ENCODE measurements at regions not wholly inside any gene's neighbourhood (a gene's known extent, or its start where the extent isn't known, plus 50 kb on each side); places are given as distances from the start of the nearest gene placed in this dataset.

- DNase-seq: no peak
- H3K9me3 ChIP-seq (ENCODE audit: control insufficient read depth, low read length): no peaks in the 10 kb centered on the region
- H3K36me3 ChIP-seq (ENCODE audit: control insufficient read depth, insufficient read depth, low read length): no peaks in the 10 kb centered on the region
- no peak overlapping the region for H3K4me3 ChIP-seq (ENCODE audit: insufficient read depth, low read depth, low read length, poor library complexity, severe bottlenecking)
- no peaks in the 10 kb centered on the region for H3K27me3 ChIP-seq (replicated peaks; ENCODE audit: control insufficient read depth, insufficient read depth, low read length, poor library complexity, severe bottlenecking)
- H3K27ac ChIP-seq (ENCODE audit: insufficient read depth, low read length, poor library complexity, severe bottlenecking): no peak overlapping the region
- H3K4me1 ChIP-seq (ENCODE audit: control insufficient read depth, insufficient read depth, low read length, poor library complexity, severe bottlenecking): no peaks in the 10 kb centered on the region
These were observed 303.1 kb downstream of the SS18 start for GRCh38 chr18:25787276-25787675.

- no peaks in the 10 kb centered on the region for H3K9me3 ChIP-seq (ENCODE audit: control insufficient read depth, low read length)
- H3K4me1 ChIP-seq (ENCODE audit: control insufficient read depth, insufficient read depth, low read length, poor library complexity, severe bottlenecking): no peaks in the 10 kb centered on the region
- H3K4me3 ChIP-seq (ENCODE audit: insufficient read depth, low read depth, low read length, poor library complexity, severe bottlenecking): no peak overlapping the region
- H3K36me3 ChIP-seq (ENCODE audit: control insufficient read depth, insufficient read depth, low read length): no peaks in the 10 kb centered on the region
- no peak overlapping the region for H3K27ac ChIP-seq (ENCODE audit: insufficient read depth, low read length, poor library complexity, severe bottlenecking)
- H3K27me3 ChIP-seq (replicated peaks; ENCODE audit: control insufficient read depth, insufficient read depth, low read length, poor library complexity, severe bottlenecking): no peaks in the 10 kb centered on the region
- DNase-seq: no peak
These were observed 303.7 kb downstream of the SS18 start for GRCh38 chr18:25786758-25787157.

DNA sequence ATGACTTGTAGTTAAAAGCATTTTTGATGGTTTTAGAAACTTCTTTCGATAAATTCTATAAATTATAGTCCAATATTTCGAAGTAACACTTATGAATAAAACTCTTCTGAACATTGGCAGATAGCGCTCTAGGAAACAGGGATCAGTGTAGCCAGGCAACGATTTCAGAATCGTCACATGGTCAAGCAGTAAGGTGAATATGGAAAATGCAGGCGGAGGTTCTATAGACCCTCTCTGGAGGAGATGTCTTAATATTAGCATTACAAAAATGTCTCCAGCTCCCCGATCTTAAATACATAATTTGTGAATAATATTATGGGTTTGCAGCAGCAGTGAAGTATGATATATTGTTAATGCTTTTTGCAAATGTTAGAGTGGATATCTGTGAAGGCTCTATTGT is 310.3 kb downstream of the SS18 start:
- DNase-seq: no peak
- Histone ChIP-seq H3K4me1 (ENCODE audit: control insufficient read depth, insufficient read depth, low read length, poor library complexity, severe bottlenecking) (no peaks in the 10 kb centered on the region), H3K36me3 (ENCODE audit: control insufficient read depth, insufficient read depth, low read length) (no peaks in the 10 kb centered on the region)

GRCh38 chr18:25771796-25772195 is 318.6 kb downstream of the SS18 start:
- Histone ChIP-seq H3K4me1 (ENCODE audit: control insufficient read depth, insufficient read depth, low read length, poor library complexity, severe bottlenecking) (no peaks in the 10 kb centered on the region), H3K9me3 (ENCODE audit: control insufficient read depth, low read length) (no peaks in the 10 kb centered on the region), H3K36me3 (ENCODE audit: control insufficient read depth, insufficient read depth, low read length) (no peaks in the 10 kb centered on the region), H3K27me3 (replicated peaks; ENCODE audit: control insufficient read depth, insufficient read depth, low read length, poor library complexity, severe bottlenecking) (no peaks in the 10 kb centered on the region), H3K4me3 (ENCODE audit: insufficient read depth, low read depth, low read length, poor library complexity, severe bottlenecking) (no peak overlapping the region), H3K27ac (ENCODE audit: insufficient read depth, low read length, poor library complexity, severe bottlenecking) (no peak overlapping the region)
- DNase-seq: no peak

More for the DNA sequence above, 310.3 kb downstream of the SS18 start:
- Histone ChIP-seq H3K9me3 (ENCODE audit: control insufficient read depth, low read length) (no peaks in the 10 kb centered on the region), H3K27me3 (replicated peaks; ENCODE audit: control insufficient read depth, insufficient read depth, low read length, poor library complexity, severe bottlenecking) (no peaks in the 10 kb centered on the region), H3K4me3 (ENCODE audit: insufficient read depth, low read depth, low read length, poor library complexity, severe bottlenecking) (no peak overlapping the region), H3K27ac (ENCODE audit: insufficient read depth, low read length, poor library complexity, severe bottlenecking) (no peak overlapping the region)

GRCh38 chr18:25764777-25765176 is 325.6 kb downstream of the SS18 start:
- no peaks in the 10 kb centered on the region for H3K36me3 ChIP-seq (ENCODE audit: control insufficient read depth, insufficient read depth, low read length)
- no peak overlapping the region for H3K27ac ChIP-seq (ENCODE audit: insufficient read depth, low read length, poor library complexity, severe bottlenecking)
- H3K9me3 ChIP-seq (ENCODE audit: control insufficient read depth, low read length): no peaks in the 10 kb centered on the region
- no peak overlapping the region for H3K4me3 ChIP-seq (ENCODE audit: insufficient read depth, low read depth, low read length, poor library complexity, severe bottlenecking)
- H3K4me1 ChIP-seq (ENCODE audit: control insufficient read depth, insufficient read depth, low read length, poor library complexity, severe bottlenecking): no peaks in the 10 kb centered on the region
- no peak for DNase-seq
- H3K27me3 ChIP-seq (replicated peaks; ENCODE audit: control insufficient read depth, insufficient read depth, low read length, poor library complexity, severe bottlenecking): no peaks in the 10 kb centered on the region

GRCh38 chr18:25759111-25759510 is 331.3 kb downstream of the SS18 start:
- Histone ChIP-seq H3K27me3 (replicated peaks; ENCODE audit: control insufficient read depth, insufficient read depth, low read length, poor library complexity, severe bottlenecking) (no peaks in the 10 kb centered on the region), H3K4me1 (ENCODE audit: control insufficient read depth, insufficient read depth, low read length, poor library complexity, severe bottlenecking) (no peaks in the 10 kb centered on the region), H3K27ac (ENCODE audit: insufficient read depth, low read length, poor library complexity, severe bottlenecking) (no peak overlapping the region), H3K4me3 (ENCODE audit: insufficient read depth, low read depth, low read length, poor library complexity, severe bottlenecking) (no peak overlapping the region), H3K36me3 (ENCODE audit: control insufficient read depth, insufficient read depth, low read length) (no peaks in the 10 kb centered on the region), H3K9me3 (ENCODE audit: control insufficient read depth, low read length) (no peaks in the 10 kb centered on the region)
- DNase-seq: no peak

DNA sequence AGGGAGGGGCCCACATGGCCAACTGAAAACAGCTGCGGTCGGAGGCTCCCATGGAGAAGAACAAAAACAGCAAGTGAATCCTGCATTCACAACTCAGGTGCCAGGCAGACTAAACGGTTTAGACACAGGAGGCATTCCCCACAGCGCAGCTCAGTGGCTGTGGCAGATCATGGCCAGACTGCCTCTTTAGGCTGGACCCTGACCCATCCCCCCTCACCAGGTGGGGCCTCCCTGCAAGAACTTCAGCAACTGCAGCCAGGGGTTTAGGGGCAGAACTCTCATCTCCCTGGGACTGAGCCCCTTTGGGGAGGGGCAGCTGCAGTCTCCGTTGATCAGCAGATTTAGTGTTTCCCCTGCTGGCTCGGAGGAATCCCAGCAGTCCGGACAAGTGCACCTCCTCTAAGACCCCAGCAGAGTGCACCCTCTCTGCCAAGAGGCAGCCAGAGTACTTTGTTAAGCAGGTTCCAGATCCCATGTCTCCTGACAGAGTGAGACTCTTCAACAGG is 346.7 kb downstream of the SS18 start:
- Histone ChIP-seq H3K4me1 (ENCODE audit: control insufficient read depth, insufficient read depth, low read length, poor library complexity, severe bottlenecking) (no peaks in the 10 kb centered on the region), H3K27ac (ENCODE audit: insufficient read depth, low read length, poor library complexity, severe bottlenecking) (no peak overlapping the region)

GRCh38 chr18:25739376-25739775 is 351.0 kb downstream of the SS18 start:
- no peaks in the 10 kb centered on the region for H3K4me1 ChIP-seq (ENCODE audit: control insufficient read depth, insufficient read depth, low read length, poor library complexity, severe bottlenecking)
- no peak for DNase-seq
- no peaks in the 10 kb centered on the region for H3K27me3 ChIP-seq (replicated peaks; ENCODE audit: control insufficient read depth, insufficient read depth, low read length, poor library complexity, severe bottlenecking)
- no peaks in the 10 kb centered on the region for H3K36me3 ChIP-seq (ENCODE audit: control insufficient read depth, insufficient read depth, low read length)
- no peaks in the 10 kb centered on the region for H3K9me3 ChIP-seq (ENCODE audit: control insufficient read depth, low read length)
- H3K4me3 ChIP-seq (ENCODE audit: insufficient read depth, low read depth, low read length, poor library complexity, severe bottlenecking): no peak overlapping the region
- H3K27ac ChIP-seq (ENCODE audit: insufficient read depth, low read length, poor library complexity, severe bottlenecking): no peak overlapping the region

More for the DNA sequence above, 346.7 kb downstream of the SS18 start:
- no peaks in the 10 kb centered on the region for H3K36me3 ChIP-seq (ENCODE audit: control insufficient read depth, insufficient read depth, low read length)
- H3K9me3 ChIP-seq (ENCODE audit: control insufficient read depth, low read length): no peaks in the 10 kb centered on the region
- H3K4me3 ChIP-seq (ENCODE audit: insufficient read depth, low read depth, low read length, poor library complexity, severe bottlenecking): no peak overlapping the region
- no peaks in the 10 kb centered on the region for H3K27me3 ChIP-seq (replicated peaks; ENCODE audit: control insufficient read depth, insufficient read depth, low read length, poor library complexity, severe bottlenecking)
- DNase-seq: no peak

DNA sequence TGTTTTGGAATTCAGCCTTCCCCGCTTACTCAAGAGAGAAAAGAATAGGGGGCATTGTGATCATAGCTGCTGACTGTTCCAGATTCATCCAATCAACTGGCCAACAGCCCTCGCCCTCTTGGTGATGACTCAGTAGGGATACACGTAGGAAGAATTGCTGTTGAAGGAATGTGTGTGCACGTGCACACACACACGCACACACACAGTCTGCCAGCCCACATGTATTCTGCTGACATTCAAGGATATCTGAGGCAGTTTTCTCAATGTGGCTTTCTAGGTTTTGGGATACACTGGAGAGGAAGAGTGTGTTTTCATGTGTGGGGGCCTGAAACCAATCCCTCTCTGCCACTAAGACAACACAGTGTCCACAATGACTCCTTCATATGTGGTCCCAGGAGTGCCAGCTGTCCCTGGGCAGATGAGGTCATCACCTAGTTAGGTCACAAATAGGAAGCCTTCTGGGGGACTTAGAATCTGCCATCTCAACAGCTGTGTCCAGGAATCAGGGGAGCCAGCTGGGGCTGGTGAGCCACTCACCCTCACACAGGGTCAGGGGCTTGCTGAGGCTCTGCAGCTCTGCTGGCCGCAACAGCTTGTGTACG is 352.6 kb downstream of the SS18 start:
- Histone ChIP-seq H3K27me3 (replicated peaks; ENCODE audit: control insufficient read depth, insufficient read depth, low read length, poor library complexity, severe bottlenecking) (no peaks in the 10 kb centered on the region), H3K27ac (ENCODE audit: insufficient read depth, low read length, poor library complexity, severe bottlenecking) (no peak overlapping the region), H3K4me3 (ENCODE audit: insufficient read depth, low read depth, low read length, poor library complexity, severe bottlenecking) (no peak overlapping the region), H3K36me3 (ENCODE audit: control insufficient read depth, insufficient read depth, low read length) (no peaks in the 10 kb centered on the region), H3K9me3 (ENCODE audit: control insufficient read depth, low read length) (no peaks in the 10 kb centered on the region), H3K4me1 (ENCODE audit: control insufficient read depth, insufficient read depth, low read length, poor library complexity, severe bottlenecking) (no peaks in the 10 kb centered on the region)
- DNase-seq: no peak

- Histone ChIP-seq H3K27me3 (replicated peaks; ENCODE audit: control insufficient read depth, insufficient read depth, low read length, poor library complexity, severe bottlenecking) (no peaks in the 10 kb centered on the region), H3K9me3 (ENCODE audit: control insufficient read depth, low read length) (no peaks in the 10 kb centered on the region), H3K27ac (ENCODE audit: insufficient read depth, low read length, poor library complexity, severe bottlenecking) (no peak overlapping the region), H3K4me1 (ENCODE audit: control insufficient read depth, insufficient read depth, low read length, poor library complexity, severe bottlenecking) (no peaks in the 10 kb centered on the region), H3K36me3 (ENCODE audit: control insufficient read depth, insufficient read depth, low read length) (no peaks in the 10 kb centered on the region), H3K4me3 (ENCODE audit: insufficient read depth, low read depth, low read length, poor library complexity, severe bottlenecking) (no peak overlapping the region)
- DNase-seq: no peak
These were observed 353.9 kb downstream of the SS18 start for GRCh38 chr18:25736516-25736915.
